GM18517 (cell line): ENCODE measurements at regions not wholly inside any gene's neighbourhood (a gene's known extent, or its start where the extent isn't known, plus 50 kb on each side); places are given as distances from the start of the nearest gene placed in this dataset.
"Not testable (repeated sequence)": the region's sequence is repeated elsewhere in the genome, so short reads cannot be mapped to it uniquely, and the experiment has no call there.

ENCODE experiments used
- ATAC-seq: cut with Tn5 transposase; IDR thresholded peaks from one replicate; pipeline ENCODE4 v1.9.1; 2021; ENCODE audit warnings: mild to moderate bottlenecking, moderate library complexity; ENCODE audit not compliant: unreplicated experiment

GRCh38 chr2:225793736-225794550 lies 394.4 kb downstream of the NYAP2 start:
- ATAC-seq: no peak

GRCh38 chr2:225788571-225789094 lies 389.1 kb downstream of the NYAP2 start:
- ATAC-seq: no peak

- ATAC-seq: no peak
Observed at GRCh38 chr2:225787497-225787896, 388.0 kb downstream of the NYAP2 start.

- ATAC-seq: no peak
Observed at GRCh38 chr2:225781991-225782390, 382.5 kb downstream of the NYAP2 start.

- ATAC-seq: no peak
Observed at GRCh38 chr2:225781145-225781544, 381.6 kb downstream of the NYAP2 start.

- no peak for ATAC-seq
Observed at GRCh38 chr2:225779829-225780228, 380.3 kb downstream of the NYAP2 start.

- ATAC-seq: no peak
Observed at GRCh38 chr2:225773148-225773547, 373.6 kb downstream of the NYAP2 start.

- no peak for ATAC-seq
Observed at GRCh38 chr2:225771701-225772100, 372.2 kb downstream of the NYAP2 start.

- ATAC-seq: no peak
Observed at GRCh38 chr2:225768741-225769140, 369.2 kb downstream of the NYAP2 start.

GRCh38 chr2:225766431-225766830 lies 366.9 kb downstream of the NYAP2 start:
- ATAC-seq: no peak

GRCh38 chr2:225765820-225766219 lies 366.3 kb downstream of the NYAP2 start:
- ATAC-seq: no peak

- ATAC-seq: no peak
Observed at GRCh38 chr2:225764346-225764745, 364.8 kb downstream of the NYAP2 start.

- no peak for ATAC-seq
Observed at GRCh38 chr2:225763711-225764110, 364.2 kb downstream of the NYAP2 start.

- ATAC-seq: no peak
Observed at GRCh38 chr2:225761396-225761795, 361.9 kb downstream of the NYAP2 start.

- no peak for ATAC-seq
Observed at GRCh38 chr2:225757248-225757647, 357.7 kb downstream of the NYAP2 start.

- no peak for ATAC-seq
Observed at GRCh38 chr2:225756198-225756597, 356.7 kb downstream of the NYAP2 start.

- ATAC-seq: no peak
Observed at GRCh38 chr2:225748609-225749008, 349.1 kb downstream of the NYAP2 start.

- ATAC-seq: not testable (repeated sequence)
Observed at GRCh38 chr2:225743996-225744395, 344.5 kb downstream of the NYAP2 start.

- ATAC-seq: no peak
Observed at GRCh38 chr2:225742487-225742886, 343.0 kb downstream of the NYAP2 start.

- ATAC-seq: no peak
Observed at GRCh38 chr2:225740086-225740485, 340.6 kb downstream of the NYAP2 start.

GRCh38 chr2:225739328-225739727 lies 339.8 kb downstream of the NYAP2 start:
- no peak for ATAC-seq

GRCh38 chr2:225738735-225739134 lies 339.2 kb downstream of the NYAP2 start:
- ATAC-seq: no peak

GRCh38 chr2:225737556-225737955 lies 338.0 kb downstream of the NYAP2 start:
- no peak for ATAC-seq
